HG03432 (cell line): ENCODE measurements at regions not wholly inside any gene's neighbourhood (a gene's known extent, or its start where the extent isn't known, plus 50 kb on each side); places are given as distances from the start of the nearest gene placed in this dataset.
"Not testable (repeated sequence)": the region's sequence is repeated elsewhere in the genome, so short reads cannot be mapped to it uniquely, and the experiment has no call there.

Experiments used
- ATAC-seq: cut with Tn5 transposase; IDR thresholded peaks from one replicate; pipeline ENCODE4 v1.9.1; 2021; ENCODE audit warnings: mild to moderate bottlenecking, moderate library complexity; ENCODE audit not compliant: unreplicated experiment

DNA sequence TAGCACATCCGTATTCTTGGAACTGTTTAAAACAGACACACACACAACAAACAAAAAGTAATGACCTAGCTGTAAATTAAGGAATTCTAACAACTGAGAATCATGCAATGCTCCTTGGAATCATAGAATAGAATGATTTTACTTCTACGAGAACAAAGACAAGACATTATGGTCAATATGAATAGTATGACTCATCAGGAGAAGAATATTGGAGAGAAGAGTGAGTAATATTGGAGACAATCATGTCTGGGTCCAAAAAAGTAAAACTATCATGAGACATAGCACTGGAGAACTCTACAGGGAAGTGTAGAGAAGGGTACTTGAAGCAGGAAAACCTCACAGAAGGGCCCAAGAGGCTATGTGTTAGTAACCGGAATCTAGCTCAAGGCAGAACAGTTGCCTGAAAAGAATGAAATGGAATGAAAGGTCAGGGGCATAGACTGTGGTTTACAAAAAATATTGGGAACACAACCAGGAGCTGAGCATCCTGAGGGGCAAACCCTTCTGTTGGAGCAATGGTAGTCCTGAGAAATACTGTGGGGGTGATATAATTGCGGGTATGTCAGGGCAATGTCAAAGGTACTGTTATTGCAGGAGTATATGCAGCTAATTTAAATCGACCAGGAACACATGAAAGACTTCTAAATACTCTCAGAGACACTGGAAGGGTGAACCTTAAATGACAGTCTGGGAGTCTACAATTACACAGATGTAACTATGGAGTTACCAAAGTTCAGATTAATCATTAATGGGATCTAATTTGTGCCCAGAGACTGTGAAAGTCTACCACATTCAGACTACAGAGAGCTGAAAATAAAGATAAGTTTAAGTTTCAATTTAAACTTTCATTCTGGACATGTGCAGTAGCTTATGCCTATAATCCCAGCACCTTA, 201.2 kb downstream of the BCHE start:
- ATAC-seq = no peak

DNA sequence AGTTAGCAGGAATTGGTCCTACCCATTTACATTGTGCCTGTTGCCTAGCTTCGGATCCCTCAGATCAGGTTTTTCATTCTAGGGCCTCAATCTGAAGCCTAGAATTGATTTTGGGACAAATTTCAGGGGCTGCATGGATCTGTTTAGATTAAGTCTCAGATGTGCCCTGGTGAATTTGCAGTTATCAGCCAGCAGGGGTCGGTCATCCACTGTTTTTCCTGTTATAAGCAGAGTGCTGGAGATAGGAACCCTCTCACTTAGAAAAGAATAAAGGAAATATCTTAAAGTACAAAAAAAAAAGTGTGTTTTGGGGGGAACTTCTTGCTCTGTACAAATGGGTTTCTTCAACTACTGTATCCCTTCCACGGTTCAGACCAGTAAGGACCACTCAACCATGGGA, 212.5 kb downstream of the BCHE start:
- ATAC-seq = no peak

DNA sequence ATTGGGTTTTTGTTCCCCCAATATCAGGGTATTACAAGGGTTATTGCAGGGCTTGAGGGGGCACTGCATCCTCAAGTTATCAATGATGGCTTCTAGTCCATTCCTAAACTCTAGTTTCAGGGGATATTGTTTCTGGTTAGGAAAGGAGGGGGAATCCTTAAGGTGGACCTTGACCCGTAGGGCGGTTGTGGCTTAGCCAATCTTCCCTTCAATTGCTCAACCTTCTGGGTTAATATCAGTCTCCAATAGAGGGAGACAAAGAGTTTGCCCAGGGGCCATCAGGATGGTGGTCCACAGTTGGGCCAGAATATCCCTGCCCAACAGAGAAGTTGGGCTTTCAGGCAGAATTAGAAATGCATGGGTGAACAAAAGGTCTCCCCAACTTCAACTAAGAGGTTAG, 214.9 kb downstream of the BCHE start:
- no peak for ATAC-seq

DNA sequence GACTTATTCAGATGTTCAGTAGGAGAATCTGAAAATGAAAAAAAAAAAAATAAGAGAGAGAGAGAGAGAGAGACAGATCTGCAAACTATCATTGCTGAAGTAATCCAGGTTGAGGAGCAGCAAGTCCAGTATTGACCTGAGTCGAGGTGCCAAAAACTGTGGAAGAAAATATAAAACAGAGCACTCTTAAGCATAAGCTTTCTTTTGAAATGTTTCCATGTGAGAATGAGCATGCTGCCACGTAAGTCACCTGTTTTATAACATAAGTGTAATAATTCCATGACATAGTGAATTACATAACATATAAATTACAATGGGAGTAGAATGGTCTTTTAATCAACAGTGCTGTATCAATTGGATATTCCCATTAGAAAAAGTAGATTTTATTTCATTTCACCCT, 218.2 kb downstream of the BCHE start:
- ATAC-seq = no peak

DNA sequence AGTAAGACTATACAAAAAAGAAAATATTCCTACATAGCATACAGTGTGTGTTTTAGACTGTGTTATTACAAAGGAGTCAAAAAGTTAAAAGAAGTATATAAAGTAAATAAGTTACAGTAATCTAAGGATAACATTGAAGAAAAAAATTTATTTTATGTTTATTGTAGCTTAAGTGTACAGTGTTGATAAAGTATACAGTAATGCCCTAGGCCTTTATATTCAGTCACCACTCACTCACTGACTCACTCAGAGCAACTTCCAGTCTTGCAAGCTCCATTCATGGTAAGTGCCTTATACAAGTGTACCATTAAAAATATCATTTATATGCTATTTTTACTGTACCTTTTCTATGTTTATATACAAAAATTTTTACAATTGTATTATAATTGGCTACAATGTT, 220.1 kb downstream of the BCHE start:
- no peak for ATAC-seq

DNA sequence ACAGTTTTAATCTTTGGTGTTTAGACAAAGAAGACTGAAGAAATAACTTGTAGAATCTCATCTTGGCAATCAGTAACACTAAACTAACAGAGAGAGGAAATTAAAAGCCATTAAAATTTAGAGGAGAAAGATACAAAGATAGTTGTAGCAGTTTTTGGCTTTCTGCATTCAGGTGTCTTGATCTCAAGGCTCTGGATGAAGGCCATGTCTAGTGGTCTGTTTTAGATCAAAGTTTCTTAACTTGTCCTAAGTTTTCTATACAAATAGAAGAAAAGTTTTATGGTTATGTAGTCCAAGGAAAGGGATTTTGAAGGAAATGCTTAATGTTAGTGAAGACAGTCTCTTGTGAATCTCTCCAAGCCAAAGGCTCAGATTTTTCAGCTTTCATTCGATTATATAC, 222.9 kb downstream of the BCHE start:
- ATAC-seq = no peak

DNA sequence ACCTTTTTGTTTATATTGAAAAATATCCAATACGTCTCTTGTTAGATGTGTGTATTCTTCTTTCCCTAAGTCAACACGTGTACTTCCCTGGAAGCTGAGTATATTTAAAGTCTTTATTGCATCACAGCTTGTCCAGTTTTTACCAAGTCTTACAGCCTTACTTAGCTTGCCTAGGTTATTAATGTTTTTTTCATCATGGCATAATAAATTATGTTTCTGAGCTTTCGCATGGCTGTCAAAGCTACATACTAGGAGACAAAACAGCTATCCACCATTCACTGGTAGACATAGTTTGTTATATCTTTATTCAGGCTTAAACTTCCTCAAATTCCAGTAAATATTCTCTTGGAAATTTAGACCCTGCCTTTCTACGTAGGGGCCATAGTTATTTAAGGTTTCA, 224.2 kb downstream of the BCHE start:
- ATAC-seq = no peak

DNA sequence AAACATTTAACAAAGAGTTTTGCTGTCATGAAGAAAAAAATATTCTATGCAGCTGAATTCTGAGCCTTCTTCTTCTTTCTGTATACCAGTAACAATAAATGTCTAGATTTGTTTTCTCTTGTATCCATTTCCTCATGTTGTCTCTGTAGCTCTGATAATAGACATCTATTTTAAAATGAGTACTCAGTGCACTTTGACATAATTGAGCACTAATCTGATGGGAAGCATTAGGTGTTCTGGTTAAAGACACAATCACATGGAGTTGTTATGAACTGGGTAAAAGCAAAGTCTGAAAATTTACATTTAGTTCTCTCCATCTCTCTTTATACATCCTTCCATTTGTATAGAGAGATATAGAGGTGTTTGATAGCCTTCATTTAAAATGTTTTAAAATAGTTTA, 230.0 kb downstream of the BCHE start:
- ATAC-seq = no peak

DNA sequence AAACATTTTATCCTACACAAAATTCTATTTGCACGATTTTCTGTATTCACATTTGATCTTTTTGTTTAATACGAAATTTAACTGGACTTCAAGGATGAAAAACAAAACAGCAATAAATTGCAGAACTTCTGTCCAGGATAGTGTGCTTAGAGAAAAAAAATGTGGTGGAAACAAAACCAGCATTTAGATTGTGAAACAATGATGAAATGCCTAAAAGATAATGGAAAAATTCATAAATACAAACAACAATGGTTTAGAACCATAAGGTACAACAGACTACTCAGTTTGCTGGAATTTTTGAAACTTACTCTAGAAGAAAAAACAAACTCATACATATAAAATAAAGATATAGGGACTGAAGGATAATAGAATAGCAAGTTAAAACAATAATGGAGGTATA, 234.0 kb downstream of the BCHE start:
- no peak for ATAC-seq

DNA sequence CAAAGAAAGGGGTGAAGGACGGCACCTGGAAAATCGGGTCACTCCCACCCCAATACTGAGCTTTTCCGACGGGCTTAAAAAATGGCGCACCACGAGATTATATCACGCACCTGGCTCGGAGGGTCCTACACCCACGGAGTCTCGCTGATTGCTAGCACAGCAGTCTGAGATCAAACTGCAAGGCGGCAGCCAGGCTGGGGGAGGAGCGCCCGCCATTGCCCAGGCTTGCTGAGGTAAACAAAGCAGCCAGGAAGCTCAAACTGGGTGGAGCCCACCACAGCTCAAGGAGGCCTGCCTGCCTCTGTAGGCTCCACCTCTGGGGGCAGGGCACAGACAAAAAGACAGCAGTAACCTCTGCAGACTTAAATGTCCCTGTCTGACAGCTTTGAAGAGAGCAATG, 264.7 kb downstream of the BCHE start:
- ATAC-seq = not testable (repeated sequence)

DNA sequence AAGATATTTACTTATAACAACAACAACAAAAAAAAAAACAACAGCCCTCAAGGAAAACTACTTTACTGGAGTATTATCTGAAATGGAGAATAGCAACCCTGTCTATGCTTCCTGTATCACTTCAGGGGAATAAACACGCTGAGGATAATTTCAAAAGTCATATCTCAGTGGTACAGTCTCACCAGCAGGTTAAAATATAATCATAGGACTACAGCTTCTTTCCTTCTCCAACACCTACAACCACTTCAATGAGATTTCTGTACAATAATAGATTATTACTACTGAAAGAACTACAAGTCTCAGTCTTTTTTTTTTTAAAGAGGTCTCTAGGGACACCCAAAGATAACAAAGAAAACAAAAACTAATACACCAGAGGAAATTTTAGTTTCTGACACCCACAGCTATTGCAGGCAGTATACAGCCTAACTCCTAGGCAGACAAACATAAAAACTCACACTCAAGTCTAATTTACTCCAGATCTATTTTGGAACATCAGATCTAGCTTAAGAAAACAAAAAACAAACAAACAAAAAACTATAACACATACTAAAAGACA, 268.2 kb downstream of the BCHE start:
- no peak for ATAC-seq

DNA sequence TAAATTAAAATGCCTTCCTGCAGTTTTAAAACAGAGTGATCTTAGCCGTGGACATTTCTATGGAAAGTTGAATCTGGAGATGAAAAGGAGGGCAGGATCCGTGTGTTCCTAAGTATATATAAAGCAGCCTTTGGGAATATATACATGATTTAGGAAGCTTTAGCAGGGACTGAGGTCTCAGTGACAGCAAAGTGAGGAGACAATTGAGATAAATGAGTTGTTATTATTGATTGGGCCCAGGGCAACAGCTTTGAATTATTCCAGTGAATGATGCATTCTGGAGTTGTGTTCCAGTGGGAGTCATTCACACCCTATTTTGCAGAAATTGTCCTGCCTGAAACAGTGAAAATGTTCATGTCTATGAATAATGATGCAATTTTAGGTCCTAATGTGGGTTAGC, 281.4 kb downstream of the BCHE start:
- ATAC-seq = no peak

DNA sequence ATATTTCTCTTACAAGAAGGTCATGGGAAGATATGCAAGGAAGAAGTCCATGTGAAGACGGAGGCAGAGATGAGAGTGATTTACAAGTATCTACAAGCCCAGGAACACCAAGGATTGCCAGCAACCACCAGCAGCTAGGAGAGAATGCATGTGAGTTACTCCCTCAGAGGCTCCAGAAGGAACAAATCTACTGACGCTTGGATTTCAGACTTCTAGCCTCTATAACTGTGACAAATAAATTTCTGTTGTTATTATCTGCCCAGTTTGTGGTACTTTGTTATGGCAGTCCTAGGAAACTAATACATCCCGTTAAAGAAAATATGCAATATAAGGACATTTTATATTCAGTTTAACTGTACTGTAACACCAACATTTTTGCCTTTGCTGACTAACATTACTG, 283.9 kb downstream of the BCHE start:
- no peak for ATAC-seq

DNA sequence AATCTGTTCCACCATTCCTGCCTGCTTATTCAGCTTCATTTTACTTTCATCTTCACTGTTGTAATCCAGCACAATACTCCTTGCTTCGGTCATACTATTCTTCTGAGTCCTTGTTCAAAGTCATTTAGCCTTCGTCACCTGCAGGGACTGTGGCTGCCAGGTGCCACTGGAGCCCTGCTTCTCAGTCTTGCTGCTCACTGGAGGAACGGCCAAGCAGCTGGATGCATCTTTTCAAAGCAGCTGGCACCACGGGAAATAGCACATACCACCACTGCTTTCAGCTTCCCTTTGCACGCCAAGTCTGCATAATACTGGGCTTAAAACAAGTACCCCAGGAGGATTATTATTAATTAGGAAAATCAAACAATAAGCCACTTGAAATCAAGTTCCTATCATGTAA, 287.6 kb downstream of the BCHE start:
- no peak for ATAC-seq

DNA sequence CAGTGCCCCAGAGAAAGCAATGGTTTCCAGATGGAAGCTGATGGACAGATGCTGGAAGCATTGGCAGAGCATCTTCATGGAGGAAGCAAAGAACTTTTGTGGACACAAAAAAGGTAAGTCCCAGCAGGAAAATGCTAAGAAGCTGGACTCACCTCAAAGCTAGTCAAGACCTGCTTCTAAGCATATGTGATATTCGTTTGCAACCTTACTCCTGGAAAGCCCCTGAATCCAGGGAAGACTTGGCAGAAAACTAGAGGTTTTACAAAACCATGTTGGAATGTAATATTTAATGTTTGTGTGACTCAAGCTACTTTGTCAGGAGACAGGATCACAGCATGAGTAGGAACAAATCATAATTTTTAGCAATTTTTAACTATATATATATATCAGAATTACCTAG, 288.2 kb downstream of the BCHE start:
- ATAC-seq = no peak

DNA sequence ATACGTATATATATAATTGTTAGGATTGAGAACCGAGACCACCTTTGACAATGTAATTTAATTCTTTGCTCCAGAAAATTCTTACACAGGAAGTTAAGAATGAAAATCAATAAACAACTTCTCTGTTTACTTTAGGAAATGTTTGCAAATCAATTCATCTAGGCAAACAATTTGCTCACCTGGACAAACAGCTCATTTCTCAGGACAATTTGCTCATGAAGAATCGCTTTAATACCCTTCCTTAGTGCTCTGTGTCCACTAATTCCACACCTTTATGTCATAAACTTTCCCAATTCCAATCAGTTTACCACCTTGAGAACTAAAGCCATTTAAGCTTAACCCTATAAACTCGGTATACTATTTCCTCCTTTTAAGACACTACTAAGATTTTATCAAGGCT, 292.2 kb downstream of the BCHE start:
- ATAC-seq = no peak

DNA sequence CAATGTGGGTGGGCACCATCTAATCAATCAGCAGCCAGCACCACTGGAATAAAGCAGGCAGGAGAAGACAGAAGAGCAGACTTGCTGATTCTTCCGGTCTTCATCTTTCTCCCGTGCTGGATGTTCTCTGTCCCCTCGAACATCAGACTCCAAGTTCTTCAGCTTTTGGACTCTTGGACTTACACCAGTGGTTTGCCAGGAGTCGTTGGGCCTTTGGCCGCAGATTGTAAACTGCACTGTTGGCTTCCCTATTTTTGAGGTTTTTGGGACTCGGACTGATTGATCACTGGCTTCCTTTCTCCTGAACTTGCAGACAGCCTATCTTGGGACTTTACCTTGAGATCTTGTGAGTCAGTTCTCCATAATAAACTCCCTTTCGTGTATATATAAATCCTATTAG, 292.8 kb downstream of the BCHE start:
- ATAC-seq = no peak

DNA sequence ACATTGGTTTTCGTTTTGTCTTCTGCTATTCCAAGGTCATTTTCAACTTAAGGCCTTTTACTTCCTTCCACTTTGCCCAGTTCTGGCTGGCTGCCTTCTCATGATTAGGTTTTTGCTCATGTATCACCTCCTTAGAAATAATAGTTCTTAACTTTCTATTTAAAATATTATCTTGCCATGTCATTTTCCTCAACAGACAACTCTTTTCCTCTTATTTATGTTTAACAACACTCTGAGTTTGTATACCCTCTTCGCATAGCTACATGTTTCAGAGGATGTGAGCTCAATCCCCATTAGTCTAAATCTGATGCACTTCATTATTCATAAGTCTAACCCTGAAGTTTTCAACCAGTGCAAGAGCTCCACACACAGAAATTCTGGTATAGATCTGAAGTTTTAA, 299.1 kb downstream of the BCHE start:
- no peak for ATAC-seq

DNA sequence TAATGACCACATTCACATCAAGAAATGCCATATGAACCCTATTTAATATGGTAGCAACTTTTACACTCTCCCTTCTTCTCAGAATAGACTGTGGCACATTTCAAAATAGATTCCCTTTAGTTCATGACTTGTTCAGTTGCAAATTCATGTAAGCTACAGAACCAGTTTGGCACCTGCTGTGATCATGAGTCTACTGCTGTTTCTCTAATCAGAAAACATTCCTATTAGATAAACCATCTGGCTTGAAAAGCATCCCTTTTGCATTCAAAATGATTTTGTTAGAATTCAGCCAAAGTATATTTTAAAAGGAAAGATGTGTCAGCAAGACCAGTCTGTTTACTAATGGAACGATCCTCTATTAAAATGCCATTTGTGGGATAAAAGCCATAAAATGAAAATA, 304.4 kb downstream of the BCHE start:
- ATAC-seq = no peak

DNA sequence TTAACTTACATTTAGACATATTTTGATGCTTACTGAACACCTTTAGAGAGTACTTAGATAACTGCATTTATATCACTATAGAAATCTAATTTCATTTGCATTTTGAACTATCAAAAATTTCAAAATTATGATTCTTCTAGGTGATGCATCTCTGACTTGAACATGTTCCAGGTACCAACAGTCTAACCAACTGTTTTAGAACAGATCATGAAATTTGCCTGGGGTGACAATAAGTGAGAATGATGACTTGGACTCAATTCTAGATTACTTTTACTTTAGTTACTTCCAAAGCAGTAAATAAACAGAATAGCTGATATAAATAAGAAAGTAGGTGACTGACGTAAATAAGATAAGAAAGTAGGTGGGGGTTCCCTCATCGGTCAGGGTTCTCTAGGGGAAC, 307.8 kb downstream of the BCHE start:
- no peak for ATAC-seq

DNA sequence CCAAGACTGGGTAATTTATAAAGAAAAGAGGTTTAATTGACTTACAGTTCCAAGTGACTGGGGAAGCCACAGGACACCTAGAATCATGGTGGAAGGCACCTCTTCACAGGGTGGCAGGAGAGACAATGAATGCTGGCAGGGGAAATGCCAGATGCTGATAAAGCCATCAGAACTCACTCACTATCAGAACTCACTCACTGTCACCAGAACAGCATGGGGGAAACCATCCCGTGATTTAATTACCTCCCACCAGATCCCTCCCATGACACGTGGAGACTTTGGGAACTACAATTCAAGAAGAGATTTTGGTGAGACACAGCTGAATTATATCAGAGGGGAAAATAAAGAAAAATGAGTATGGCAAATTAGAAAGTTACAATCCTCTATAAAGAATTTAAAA, 310.9 kb downstream of the BCHE start:
- ATAC-seq = no peak

DNA sequence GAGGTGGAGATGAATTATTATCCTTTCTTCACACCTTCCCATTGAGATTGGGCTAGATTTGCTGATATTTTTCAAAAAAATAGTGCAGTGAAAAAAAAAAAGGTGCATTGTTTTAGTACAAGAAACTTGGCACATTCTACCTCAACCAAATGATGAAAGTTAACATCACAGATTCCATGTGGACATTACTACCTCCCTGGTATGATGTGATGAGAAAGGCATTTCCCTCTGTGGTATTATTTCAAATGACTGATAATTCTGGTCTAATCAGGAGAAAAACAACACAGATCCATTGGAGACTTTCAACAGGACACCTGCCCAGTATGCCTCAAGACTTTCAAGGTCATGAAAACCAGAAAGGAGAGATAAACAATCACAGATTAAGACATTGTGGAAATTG, 313.4 kb downstream of the BCHE start:
- no peak for ATAC-seq

DNA sequence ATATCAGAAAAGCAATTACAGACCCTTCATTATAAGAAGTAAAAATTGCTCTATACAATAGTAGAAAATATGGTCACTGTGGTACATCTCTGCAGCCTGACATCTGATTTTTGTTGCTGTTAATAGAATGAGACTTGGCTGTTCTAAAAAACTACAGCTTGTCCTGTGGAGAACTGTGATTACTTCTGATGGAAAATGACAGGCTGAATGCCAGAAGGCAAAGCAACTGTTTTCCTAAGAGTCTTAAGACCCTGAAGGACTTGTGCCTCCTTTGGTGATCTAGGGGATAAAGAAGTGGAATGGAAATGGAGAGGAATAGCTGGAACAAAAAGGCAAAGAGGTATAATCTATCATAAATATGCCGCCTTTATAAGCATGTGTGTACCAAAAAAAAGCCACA, 314.8 kb downstream of the BCHE start:
- no peak for ATAC-seq
